Vagina (tissue), 2 donors: ENCODE measurements at regions not wholly inside any gene's neighbourhood (a gene's known extent, or its start where the extent isn't known, plus 50 kb on each side); places are given as distances from the start of the nearest gene placed in this dataset.

Source experiments
- CTCF ChIP-seq, 3 experiments: fragments of 450-650 bp in 2 of 3; fragments of 200-600 bp in 1 of 3; sonication (generic) in 1 of 3; IDR thresholded peaks; one replicate each; pipeline ENCODE4 v1.5.1; 2017 to 2019; ENCODE audit warnings: antibody characterized with exemption in 3 of 3, mild to moderate bottlenecking in 2 of 3, moderate library complexity in 2 of 3
- POLR2A ChIP-seq, 2 donors: fragments of 450-650 bp; IDR thresholded peaks; one replicate each; pipeline ENCODE4 v1.6.1; 2017; ENCODE audit warnings: antibody characterized with exemption in 2 of 2, mild to moderate bottlenecking in 2 of 2, moderate library complexity in 2 of 2
- POLR2AphosphoS5 ChIP-seq, 2 donors: sonication (generic); formaldehyde crosslinking; IDR thresholded peaks; one replicate each; pipeline ENCODE4 v1.9.0; 2017; ENCODE audit warnings: antibody characterized with exemption in 2 of 2, mild to moderate bottlenecking in 2 of 2, low read depth in 1 of 2; ENCODE audit not compliant: insufficient read depth in 1 of 2

GRCh38 chr2:52776571-52776970 is 991.0 kb upstream of the CHAC2 start:
- TF ChIP-seq CTCF (IDR thresholded peaks at IDR 0.05) (no peak), POLR2A (IDR thresholded peaks at IDR 0.05) (no peak), POLR2AphosphoS5 (IDR thresholded peaks at IDR 0.05; ENCODE audit: insufficient read depth in 1 of 2, low read depth in 1 of 2) (no peak)
